ENCODE measurements at regions not wholly inside any gene's neighbourhood (a gene's known extent, or its start where the extent isn't known, plus 50 kb on each side); places are given as distances from the start of the nearest gene placed in this dataset.

- no peak for TF ChIP-seq CTCF (IDR thresholded peaks at IDR 0.05 in 2 of 3, conservative IDR thresholded peaks at IDR 0.05 in 1 of 3; ENCODE audit: borderline replicate concordance in 1 of 3, insufficient read depth in 1 of 3, low read depth in 2 of 3, low read length in 2 of 3)
Measured at GRCh38 chr9:108467161-108467560, 388.6 kb downstream of the ACTL7B start (continued).

GRCh38 chr9:108466304-108466703, 389.5 kb downstream of the ACTL7B start:
- no peaks in the 10 kb centered on the region for H3K9me2 ChIP-seq (ENCODE audit: insufficient read depth)
- H3K27me3 ChIP-seq (ENCODE audit: insufficient read depth, low read length): no peaks in the 10 kb centered on the region
- ATAC-seq (no peak), DNase-seq (ENCODE audit: low read depth, low spot score) (no peak)
- ChIA-PET POLR2A (no interaction called here), RAD21 (ENCODE audit: low non-redundant PET in 1 of 2, low total read pairs in 2 of 2, uncharacterized antibody in 2 of 2, unreplicated experiment in 2 of 2) (no interaction called here), CTCF (interaction anchor here (2.3 kb wide), 1 partner anchor 295 kb away, joined by 5 read pairs; no protein-coding TSS in a partner anchor)
- H3K27ac ChIP-seq (ENCODE audit: low read depth, low read length): no peak overlapping the region
- H3K4me2 ChIP-seq (ENCODE audit: low read length): no peak overlapping the region
- H3K36me3 ChIP-seq (ENCODE audit: control insufficient read depth in 1 of 2, insufficient read depth in 2 of 2, low read length in 2 of 2): no peaks in the 10 kb centered on the region
- no TSS peak for BruUV-seq (replicated peaks)
- H4K20me1 ChIP-seq (ENCODE audit: insufficient read depth): no peaks in the 10 kb centered on the region
- H2AFZ ChIP-seq (ENCODE audit: low read depth, low read length, poor library complexity, severe bottlenecking): no peak overlapping the region
- TF ChIP-seq TCF7L2 (IDR thresholded peaks at IDR 0.05; ENCODE audit: borderline replicate concordance, extremely low read depth, insufficient read depth, insufficient read length) (no peak), ZBTB33 (IDR thresholded peaks at IDR 0.05; ENCODE audit: extremely low read depth, insufficient replicate concordance, low read length) (no peak), EZH2 (IDR thresholded peaks at IDR 0.05) (no peak), CTCF (IDR thresholded peaks at IDR 0.05 in 2 of 3, conservative IDR thresholded peaks at IDR 0.05 in 1 of 3; ENCODE audit: borderline replicate concordance in 1 of 3, insufficient read depth in 1 of 3, low read depth in 2 of 3, low read length in 2 of 3) (no peak), SIN3A (IDR thresholded peaks at IDR 0.05; ENCODE audit: low read depth) (no peak), YY1 (IDR thresholded peaks at IDR 0.05; ENCODE audit: extremely low read depth, insufficient replicate concordance, low read depth, low read length) (no peak), JUND (IDR thresholded peaks at IDR 0.05) (no peak), SRF (IDR thresholded peaks at IDR 0.05; ENCODE audit: low read depth) (no peak), CEBPB (IDR thresholded peaks at IDR 0.05; ENCODE audit: low read depth) (no peak), POLR2A (IDR thresholded peaks at IDR 0.05; ENCODE audit: borderline replicate concordance, extremely low read depth, insufficient read depth, insufficient read length) (no peak), MAX (IDR thresholded peaks at IDR 0.05) (no peak), ZFX (IDR thresholded peaks at IDR 0.05) (no peak)
- no peaks in the 10 kb centered on the region for H3K79me2 ChIP-seq (ENCODE audit: insufficient read depth, low read length)
- no peak overlapping the region for H3K9ac ChIP-seq (ENCODE audit: low read length)
- peaks cover 0 to 28% of the 10 kb centered on the region in 2 experiments; a peak in 2 of 4 replicates for H3K4me1 ChIP-seq (ENCODE audit: control insufficient read depth in 1 of 2, insufficient read depth in 2 of 2, low read length in 2 of 2)
- intact Hi-C loops (cut with micrococcal nuclease): no loop called here
- no peaks in the 10 kb centered on the region for H3K9me3 ChIP-seq (ENCODE audit: control insufficient read depth in 1 of 2, insufficient read depth in 1 of 2, low read depth in 1 of 2, low read length in 2 of 2)
- H3K4me3 ChIP-seq (replicated peaks in 1 of 2; ENCODE audit: low read depth in 1 of 2, low read length in 2 of 2): no peak overlapping the region

All from HCT116 (cell line).